WI38 (cell line): ENCODE measurements at regions not wholly inside any gene's neighbourhood (a gene's known extent, or its start where the extent isn't known, plus 50 kb on each side); places are given as distances from the start of the nearest gene placed in this dataset.

ENCODE experiments used
- H3K4me3 ChIP-seq: 2 replicates; pipeline ENCODE4 v1.5.1; 2011; ENCODE audit warnings: low read depth, mild to moderate bottlenecking, control low read depth, low read length
- TF ChIP-seq, protein P1 (sequence below): IDR thresholded peaks from 2 replicates; pipeline ENCODE4 v1.5.1; 2012; ENCODE audit warnings: low read depth, mild to moderate bottlenecking, control low read depth, low read length

DNA sequence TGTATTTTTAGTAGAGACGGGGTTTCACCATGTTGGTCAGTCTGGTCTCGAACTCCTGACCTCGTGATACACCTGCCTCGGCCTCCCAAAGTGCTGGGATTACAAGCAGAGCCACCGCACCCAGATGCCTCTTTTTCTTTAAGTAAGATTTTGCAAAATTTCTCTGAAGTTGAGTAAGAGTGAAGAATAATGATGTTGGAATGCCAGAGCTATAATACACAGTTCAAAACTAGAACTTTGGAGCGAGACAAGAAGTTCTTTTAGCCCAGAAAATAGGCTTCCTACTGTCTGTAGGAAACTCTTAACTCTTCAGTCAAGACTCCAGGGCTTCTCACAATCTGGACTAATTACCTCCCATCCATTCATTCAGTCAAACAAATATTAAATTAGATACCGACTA lies 51.4 kb downstream of the MARCHF4 start:
- TF ChIP-seq, protein P1, sequence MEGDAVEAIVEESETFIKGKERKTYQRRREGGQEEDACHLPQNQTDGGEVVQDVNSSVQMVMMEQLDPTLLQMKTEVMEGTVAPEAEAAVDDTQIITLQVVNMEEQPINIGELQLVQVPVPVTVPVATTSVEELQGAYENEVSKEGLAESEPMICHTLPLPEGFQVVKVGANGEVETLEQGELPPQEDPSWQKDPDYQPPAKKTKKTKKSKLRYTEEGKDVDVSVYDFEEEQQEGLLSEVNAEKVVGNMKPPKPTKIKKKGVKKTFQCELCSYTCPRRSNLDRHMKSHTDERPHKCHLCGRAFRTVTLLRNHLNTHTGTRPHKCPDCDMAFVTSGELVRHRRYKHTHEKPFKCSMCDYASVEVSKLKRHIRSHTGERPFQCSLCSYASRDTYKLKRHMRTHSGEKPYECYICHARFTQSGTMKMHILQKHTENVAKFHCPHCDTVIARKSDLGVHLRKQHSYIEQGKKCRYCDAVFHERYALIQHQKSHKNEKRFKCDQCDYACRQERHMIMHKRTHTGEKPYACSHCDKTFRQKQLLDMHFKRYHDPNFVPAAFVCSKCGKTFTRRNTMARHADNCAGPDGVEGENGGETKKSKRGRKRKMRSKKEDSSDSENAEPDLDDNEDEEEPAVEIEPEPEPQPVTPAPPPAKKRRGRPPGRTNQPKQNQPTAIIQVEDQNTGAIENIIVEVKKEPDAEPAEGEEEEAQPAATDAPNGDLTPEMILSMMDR, result no peak

DNA sequence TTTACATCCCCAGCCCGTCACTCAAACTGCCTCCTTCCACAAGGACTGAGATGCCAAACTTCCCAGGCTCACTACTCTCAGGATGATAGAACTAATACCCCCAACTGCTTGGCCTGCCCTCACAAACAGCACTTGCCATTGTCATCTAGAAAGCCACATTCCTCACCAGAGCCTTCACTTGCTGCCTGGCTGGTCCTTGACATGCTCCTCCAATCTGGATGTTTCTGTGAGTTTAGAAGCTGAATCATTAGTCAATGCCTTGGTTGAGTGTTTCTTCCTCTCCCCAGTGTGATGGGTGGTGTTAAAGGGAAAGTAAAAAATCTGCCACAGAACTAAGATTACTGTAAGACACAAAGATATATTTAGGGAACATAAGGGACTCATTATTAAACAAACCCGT lies 52.5 kb downstream of the MARCHF4 start:
- TF ChIP-seq, protein P1, result no peak
- no peak overlapping the region for H3K4me3 ChIP-seq

More for the DNA sequence above, 51.4 kb downstream of the MARCHF4 start:
- no peak overlapping the region for H3K4me3 ChIP-seq

DNA sequence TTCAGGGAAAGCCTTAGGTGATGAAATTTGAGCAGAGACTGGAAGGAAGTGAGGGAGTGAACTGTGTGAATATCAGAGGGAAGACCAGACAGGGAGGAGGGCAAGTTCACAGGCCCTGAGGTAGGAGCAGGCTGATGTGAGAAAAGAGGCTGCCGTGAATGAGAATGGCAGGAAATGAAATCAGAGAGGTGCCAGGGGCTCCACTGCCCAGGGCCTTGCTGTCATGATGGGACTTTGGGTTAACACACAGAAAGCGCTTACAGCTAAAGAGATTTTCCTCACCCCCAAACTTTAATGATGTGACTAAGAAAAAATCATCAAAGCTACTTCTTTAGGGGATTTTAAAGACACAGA lies 53.8 kb downstream of the MARCHF4 start:
- TF ChIP-seq, protein P1, result no peak
- H3K4me3 ChIP-seq, result no peak overlapping the region

DNA sequence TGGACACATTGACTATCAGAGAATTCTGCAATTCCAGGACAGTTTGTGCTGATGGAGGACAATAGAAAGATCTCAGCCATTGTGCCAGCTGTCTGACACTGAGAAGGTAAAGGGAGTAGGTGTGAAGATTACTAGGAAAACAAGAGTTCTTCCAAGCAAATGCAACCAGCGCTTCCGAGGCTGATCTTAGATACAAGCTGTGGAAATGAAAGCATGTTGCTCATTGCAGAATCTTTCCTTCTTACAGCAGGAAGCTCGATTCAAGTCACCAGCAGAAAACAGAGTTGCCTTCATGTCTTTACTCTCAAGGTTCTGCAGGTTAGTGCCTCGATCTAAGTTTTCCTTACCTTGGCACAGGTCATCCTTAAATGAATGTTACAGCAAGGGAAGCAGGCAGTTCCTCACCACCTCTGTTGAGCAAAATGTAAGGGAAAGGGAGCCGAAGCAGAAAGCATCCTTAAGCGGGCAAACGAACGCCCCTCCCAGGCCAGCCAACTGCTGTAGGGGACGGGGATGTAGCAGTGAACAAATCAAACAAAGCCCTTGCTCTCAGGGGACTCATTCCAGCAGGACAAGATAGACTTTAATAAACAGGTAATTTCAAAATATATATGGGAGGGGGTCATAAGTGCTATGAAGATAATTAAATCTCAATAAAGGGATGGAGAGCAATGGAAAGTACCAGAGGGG lies 54.3 kb downstream of the MARCHF4 start:
- no peak overlapping the region for H3K4me3 ChIP-seq
- TF ChIP-seq, protein P1, result no peak

DNA sequence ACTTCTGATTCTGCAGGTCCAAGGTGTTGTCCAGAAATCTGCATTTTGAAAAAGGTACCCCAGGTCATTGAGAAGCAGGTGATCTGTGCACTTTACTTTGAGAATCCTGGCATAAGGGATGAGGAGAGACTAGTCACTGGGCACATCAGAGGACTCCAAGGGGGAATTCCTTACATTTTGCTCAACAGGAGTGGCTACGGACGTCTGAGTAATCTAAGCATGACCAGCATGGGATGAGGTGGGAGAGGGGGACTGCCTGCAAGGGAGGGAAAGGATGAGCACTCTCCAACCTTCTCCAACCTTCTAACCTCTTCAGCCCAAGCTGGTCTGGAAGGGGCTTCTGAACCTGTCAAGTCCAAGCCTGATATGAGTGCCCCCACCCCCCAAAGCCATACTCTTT lies 55.5 kb downstream of the MARCHF4 start:
- TF ChIP-seq, protein P1, result no peak

DNA sequence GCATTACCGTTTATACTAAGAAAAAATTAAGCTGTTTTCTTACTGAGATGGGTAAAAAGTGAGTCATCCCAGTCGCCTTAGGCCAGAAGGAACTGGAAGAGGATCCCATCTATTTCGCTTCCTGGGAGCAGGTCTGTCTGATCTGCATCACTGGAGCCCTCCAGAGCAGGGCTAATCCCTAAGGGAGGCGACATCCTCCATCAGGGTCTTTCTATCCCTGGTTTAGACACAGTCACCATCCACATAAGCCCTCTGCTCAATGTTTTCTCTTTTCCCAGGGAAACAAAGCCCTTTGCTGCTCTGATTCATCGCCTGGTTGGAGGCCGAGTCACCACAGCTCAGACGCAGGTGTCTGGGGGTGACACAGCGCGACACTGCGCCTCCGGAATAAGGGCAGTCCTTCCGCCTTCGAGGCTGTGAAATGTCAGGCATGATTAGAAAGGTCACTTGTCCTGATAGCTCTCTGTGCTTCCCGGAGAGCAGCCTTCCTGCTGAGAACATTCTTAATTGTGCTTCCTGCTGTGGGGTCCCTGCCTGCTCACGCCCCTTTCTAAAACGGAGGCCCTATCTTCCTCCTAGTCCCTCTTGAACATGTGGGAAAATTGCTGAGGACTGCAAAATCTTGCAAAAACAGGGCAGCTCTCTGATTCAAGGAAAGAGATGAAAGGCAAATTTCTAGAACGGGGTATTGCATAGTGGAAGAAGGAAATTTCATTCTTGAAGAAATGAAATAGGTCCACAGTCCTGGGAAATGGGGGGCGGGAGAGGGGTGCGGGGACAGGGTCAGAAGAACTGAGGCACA lies 56.3 kb downstream of the MARCHF4 start:
- TF ChIP-seq, protein P1, result no peak
- H3K4me3 ChIP-seq, result peak overlapping the region; percentile 28

More for the DNA sequence above, 55.5 kb downstream of the MARCHF4 start:
- no peak overlapping the region for H3K4me3 ChIP-seq

DNA sequence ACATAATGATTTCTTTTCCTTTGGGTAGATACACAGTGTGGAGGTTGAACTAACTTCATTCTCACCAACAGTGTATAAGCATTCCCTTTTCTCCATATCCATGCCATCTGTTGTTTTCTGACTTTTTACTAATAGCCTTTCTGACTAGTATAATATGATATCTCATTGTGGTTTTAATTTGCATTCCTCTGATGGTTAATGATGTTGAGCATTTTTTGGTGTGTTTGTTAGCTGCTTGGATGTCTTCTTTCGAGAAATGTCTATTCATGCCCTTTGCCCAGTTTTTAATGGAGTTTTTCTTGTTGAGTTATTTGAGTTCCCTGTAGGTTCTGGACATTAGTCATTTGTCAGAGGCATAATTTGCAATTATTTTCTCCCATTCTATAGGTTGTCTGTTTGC lies 59.8 kb downstream of the MARCHF4 start:
- no peak overlapping the region for H3K4me3 ChIP-seq
- TF ChIP-seq, protein P1, result no peak
